H1 (cell line): ENCODE measurements at regions not wholly inside any gene's neighbourhood (a gene's known extent, or its start where the extent isn't known, plus 50 kb on each side); places are given as distances from the start of the nearest gene placed in this dataset.

ENCODE experiments used
- CTCF ChIA-PET: fragments of 300-600 bp; sonication (Branson Sonifier 250); formaldehyde crosslinking; loops from one replicate; lab custom pipeline; 2021; ENCODE audit not compliant: partially characterized antibody; lab: Charles Lee
- POLR2A ChIA-PET: fragments of 300-600 bp; sonication (Branson Sonifier 250); formaldehyde crosslinking; loops from one replicate; lab custom pipeline; 2021; ENCODE audit warnings: inconsistent platforms; ENCODE audit not compliant: partially characterized antibody; lab: Charles Lee
- DNase-seq, 2 experiments: peaks; one replicate each; pipeline versions ENCODE4 v3.0.0 to v3.0.0-alpha.2; 2010 to 2022; ENCODE audit warnings: low spot score in 2 of 2, low read depth in 1 of 2, mixed read lengths in 1 of 2
- FAIRE-seq: peaks from 2 replicates; lab custom pipeline; 2011; peaks lifted over from hg19 to GRCh38; lab: Jason Lieb, UNC
- H2AFZ ChIP-seq: 2 replicates; pipeline ENCODE4 v1.8.1; 2012; ENCODE audit warnings: low read length, inconsistent platforms
- H2AK5ac ChIP-seq: 2 replicates; pipeline ENCODE4 v1.6.1; 2013; ENCODE audit warnings: low read depth, low read length
- H2BK120ac ChIP-seq: replicated peaks from 2 replicates; pipeline ENCODE3; 2013; ENCODE audit warnings: low read depth, low read length, inconsistent platforms
- H2BK12ac ChIP-seq: 2 replicates; pipeline ENCODE4 v1.6.1; 2013; ENCODE audit warnings: low read depth, low read length
- H2BK15ac ChIP-seq: 2 replicates; pipeline ENCODE4 v1.6.1; 2013; ENCODE audit warnings: low read length
- H2BK20ac ChIP-seq: 2 replicates; pipeline ENCODE4 v1.6.1; 2013; ENCODE audit warnings: low read length
- H2BK5ac ChIP-seq: 2 replicates; pipeline ENCODE4 v1.6.1; 2013; ENCODE audit warnings: low read depth, low read length
- H3K14ac ChIP-seq: 2 replicates; pipeline ENCODE4 v1.6.1; 2013; ENCODE audit warnings: inconsistent platforms; ENCODE audit not compliant: insufficient read length
- H3K18ac ChIP-seq: 2 replicates; pipeline ENCODE4 v1.6.1; 2013; ENCODE audit warnings: low read length; ENCODE audit errors: extremely low read depth
- H3K23ac ChIP-seq: 2 replicates; pipeline ENCODE4 v1.6.1; 2013; ENCODE audit warnings: inconsistent platforms; ENCODE audit not compliant: insufficient read length
- H3K23me2 ChIP-seq: 2 replicates; pipeline ENCODE4 v1.6.1; 2013; ENCODE audit warnings: low read depth, low read length
- H3K27ac ChIP-seq: 2 replicates; pipeline ENCODE4 v1.6.1; 2011; ENCODE audit warnings: low read depth, low read length, inconsistent platforms
- H3K27me3 ChIP-seq, 4 experiments: replicated peaks in 1 of 4; 1 replicate in 1 of 4; 2 replicates in 3 of 4; pipeline versions ENCODE4 v1.6.1 to v1.8.1; 2011 to 2013; ENCODE audit warnings: low read length in 3 of 4, mild to moderate bottlenecking in 3 of 4, inconsistent platforms in 2 of 4, mixed read lengths in 2 of 4, moderate library complexity in 1 of 4; ENCODE audit not compliant: control insufficient read depth in 3 of 4, insufficient read depth in 3 of 4; ENCODE audit errors: extremely low read depth in 1 of 4
- H3K36me3 ChIP-seq, 4 experiments: 2 replicates each; pipeline versions ENCODE4 v1.6.1 to v1.8.1; 2011 to 2013; ENCODE audit warnings: mild to moderate bottlenecking in 4 of 4, low read length in 3 of 4, moderate library complexity in 2 of 4, control low read depth in 1 of 4, inconsistent platforms in 1 of 4; ENCODE audit not compliant: insufficient read depth in 4 of 4, control insufficient read depth in 2 of 4
- H3K4ac ChIP-seq: replicated peaks from 2 replicates; pipeline ENCODE3; 2013; ENCODE audit warnings: low read length, low read depth, mixed read lengths, inconsistent platforms; ENCODE audit not compliant: insufficient read length
- H3K4me1 ChIP-seq, 4 experiments: replicated peaks in 1 of 4; 1 replicate in 1 of 4; 2 replicates in 3 of 4; pipeline versions ENCODE4 v1.6.1 to v1.8.1; 2011 to 2013; ENCODE audit warnings: low read length in 3 of 4, inconsistent platforms in 2 of 4, mixed read lengths in 1 of 4; ENCODE audit not compliant: insufficient read depth in 4 of 4, control insufficient read depth in 3 of 4
- H3K4me2 ChIP-seq, 2 experiments: 2 replicates each; pipeline versions ENCODE4 v1.6.1 to v1.8.1; 2011 to 2013; ENCODE audit warnings: low read depth in 2 of 2, low read length in 2 of 2, control low read depth in 1 of 2, inconsistent platforms in 1 of 2, mild to moderate bottlenecking in 1 of 2; ENCODE audit not compliant: insufficient read depth in 1 of 2
- H3K4me3 ChIP-seq, 4 experiments: fragments of 200-600, 300-600 bp in 1 of 4; sonication (generic), shearing (Covaris generic), sonication (Bioruptor Twin) in 1 of 4; 2 replicates each; pipeline versions ENCODE4 v1.5.1 to v1.8.1; 2011 to 2016; ENCODE audit warnings: low read length in 4 of 4, low read depth in 3 of 4, control low read depth in 2 of 4, inconsistent platforms in 2 of 4, mild to moderate bottlenecking in 2 of 4, mixed read lengths in 1 of 4, moderate library complexity in 1 of 4; ENCODE audit not compliant: insufficient read depth in 2 of 4; ENCODE audit errors: extremely low read depth in 1 of 4
- H3K56ac ChIP-seq: replicated peaks from 2 replicates; pipeline ENCODE3; 2013; ENCODE audit warnings: low read depth, mild to moderate bottlenecking, mixed read lengths, low read length, inconsistent platforms; ENCODE audit not compliant: insufficient read length
- H3K79me1 ChIP-seq: 2 replicates; pipeline ENCODE4 v1.6.1; 2013; ENCODE audit warnings: low read depth, low read length, control low read depth
- H3K79me2 ChIP-seq, 2 experiments: 2 replicates each; pipeline versions ENCODE4 v1.6.1 to v1.8.1; 2012 to 2013; ENCODE audit warnings: low read length in 2 of 2, mild to moderate bottlenecking in 2 of 2, inconsistent platforms in 1 of 2; ENCODE audit not compliant: insufficient read depth in 2 of 2, control insufficient read depth in 1 of 2
- H3K9ac ChIP-seq, 4 experiments: replicated peaks in 1 of 4; 1 replicate in 1 of 4; 2 replicates in 3 of 4; pipeline versions ENCODE4 v1.6.1 to v1.8.1; 2011 to 2013; ENCODE audit warnings: low read depth in 3 of 4, low read length in 3 of 4, control low read depth in 2 of 4, mild to moderate bottlenecking in 2 of 4, moderate library complexity in 2 of 4, inconsistent platforms in 1 of 4; ENCODE audit errors: extremely low read depth in 1 of 4
- H3K9me3 ChIP-seq, 2 experiments: 2 replicates each; pipeline versions ENCODE4 v1.6.1 to v1.8.1; 2012 to 2013; ENCODE audit warnings: mild to moderate bottlenecking in 2 of 2, moderate library complexity in 2 of 2, control low read depth in 1 of 2, inconsistent platforms in 1 of 2, low read depth in 1 of 2, low read length in 1 of 2, mixed read lengths in 1 of 2; ENCODE audit not compliant: insufficient read depth in 2 of 2
- H4K20me1 ChIP-seq, 2 experiments: replicated peaks in 1 of 2; 2 replicates each; pipeline versions ENCODE3 to v1.8.1; 2011 to 2013; ENCODE audit warnings: inconsistent platforms in 2 of 2, low read length in 2 of 2, mild to moderate bottlenecking in 1 of 2; ENCODE audit not compliant: insufficient read depth in 2 of 2, control insufficient read depth in 1 of 2
- H4K5ac ChIP-seq: 2 replicates; pipeline ENCODE4 v1.6.1; 2013; ENCODE audit warnings: low read length, low read depth, mixed read lengths, inconsistent platforms; ENCODE audit not compliant: insufficient read length
- H4K8ac ChIP-seq: 2 replicates; pipeline ENCODE4 v1.8.0; 2013; ENCODE audit warnings: mild to moderate bottlenecking, moderate library complexity, low read length, inconsistent platforms; ENCODE audit not compliant: insufficient read depth; ENCODE audit errors: extremely low read depth
- H4K91ac ChIP-seq: replicated peaks from 2 replicates; pipeline ENCODE3; 2013; ENCODE audit warnings: low read length, mixed read lengths, inconsistent platforms; ENCODE audit not compliant: insufficient read length
- CBX8 ChIP-seq: fragments of 300-800, 300-1000 bp; sonication (generic); IDR thresholded peaks from 2 replicates; pipeline ENCODE4 v1.7.1; 2016; ENCODE audit warnings: low read depth, low read length, borderline replicate concordance
- CHD2 ChIP-seq: IDR thresholded peaks from 2 replicates; pipeline ENCODE4 v1.6.1; 2012; ENCODE audit warnings: low read length, improper control_type of control experiment
- CREB1 ChIP-seq: IDR thresholded peaks from 2 replicates; pipeline ENCODE4 v1.6.1; 2012; ENCODE audit warnings: inconsistent platforms
- FOSL1 ChIP-seq: IDR thresholded peaks from 2 replicates; pipeline ENCODE4 v1.6.1; 2011; ENCODE audit warnings: mild to moderate bottlenecking, low read depth, low read length, moderate library complexity; ENCODE audit not compliant: insufficient read depth
- GTF2F1 ChIP-seq: IDR thresholded peaks from 2 replicates; pipeline ENCODE4 v1.6.1; 2012; ENCODE audit warnings: low read depth, low read length, improper control_type of control experiment, borderline replicate concordance
- JUND ChIP-seq: IDR thresholded peaks from 2 replicates; pipeline ENCODE4 v1.6.1; 2011; ENCODE audit warnings: mild to moderate bottlenecking, improper control_type of control experiment, low read length
- KDM5A ChIP-seq: fragments of 200-600 bp; IDR thresholded peaks from 2 replicates; pipeline ENCODE4 v1.7.1; 2012; ENCODE audit warnings: mild to moderate bottlenecking, low read length, inconsistent platforms, mixed read lengths
- NANOG ChIP-seq: IDR thresholded peaks from 2 replicates; pipeline ENCODE4 v1.6.1; 2011; ENCODE audit warnings: low read length, low read depth, mild to moderate bottlenecking, inconsistent platforms; ENCODE audit not compliant: insufficient read depth, poor library complexity, severe bottlenecking
- POU5F1 ChIP-seq: IDR thresholded peaks from 2 replicates; pipeline ENCODE4 v1.6.1; 2011; ENCODE audit warnings: low read depth, mild to moderate bottlenecking, low read length, moderate library complexity
- SAP30 ChIP-seq: fragments of 300-600 bp; sonication (generic); IDR thresholded peaks from 2 replicates; pipeline ENCODE4 v1.7.1; 2012; ENCODE audit warnings: low read length, moderate library complexity, mild to moderate bottlenecking, inconsistent platforms; ENCODE audit not compliant: insufficient read depth, insufficient replicate concordance
- SP2 ChIP-seq: IDR thresholded peaks from 2 replicates; pipeline ENCODE4 v1.6.1; 2012; ENCODE audit warnings: mild to moderate bottlenecking, low read length, inconsistent platforms
- ZNF274 ChIP-seq: IDR thresholded peaks from 2 replicates; pipeline ENCODE4 v1.7.0; 2012; ENCODE audit warnings: low read length, borderline replicate concordance; ENCODE audit errors: extremely low read depth
- WGBS, 2 experiments: shearing (Covaris generic) in 1 of 2; methylation state at CpG; one replicate each; pipeline versions ENCODE4 v1.1.6 to v1.1.7; 2013 to 2015; ENCODE audit warnings: low lambda C conversion rate in 2 of 2, mixed read lengths in 2 of 2, inconsistent platforms in 1 of 2, low coverage in 1 of 2, missing lambda C conversion rate in 1 of 2; ENCODE audit not compliant: insufficient replicate concordance in 2 of 2, insufficient coverage in 1 of 2, insufficient read length in 1 of 2; ENCODE audit errors: extremely low coverage in 1 of 2, missing lambda C conversion rate in 1 of 2; 5-methylcytosine and 5-hydroxymethylcytosine counted together
- TF ChIP-seq, protein P1 (sequence below): IDR thresholded peaks from 2 replicates; pipeline ENCODE4 v1.6.1; 2011; ENCODE audit warnings: low read depth, mild to moderate bottlenecking, low read length; ENCODE audit not compliant: insufficient read depth
- TF ChIP-seq, protein P2 (sequence below): IDR thresholded peaks from 2 replicates; pipeline ENCODE4 v1.6.1; 2011; ENCODE audit warnings: low read length, improper control_type of control experiment

DNA sequence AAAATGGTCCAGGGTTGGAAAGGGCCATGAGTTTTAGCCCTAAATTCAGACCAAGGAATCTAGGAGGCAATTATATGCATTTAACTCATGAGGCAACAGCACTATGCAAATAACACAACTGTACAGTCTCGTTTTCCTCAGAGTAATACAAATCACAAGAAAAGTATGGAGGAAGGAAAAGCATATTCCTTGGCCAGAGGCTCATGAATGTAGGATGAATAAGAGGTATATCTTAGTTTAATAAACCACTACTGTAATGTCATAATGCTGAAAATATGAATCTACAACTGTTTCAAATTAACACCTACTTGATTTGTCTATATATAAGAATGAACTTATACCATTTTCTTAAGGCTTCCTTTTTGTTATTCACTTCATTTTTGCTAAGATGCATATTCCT lies 252.5 kb upstream of the TANK start:
- Histone ChIP-seq H3K56ac (no peak overlapping the region), H3K27me3 (no peaks in the 10 kb centered on the region; a peak in 1 of 7 replicates), H3K4me3 (no peak overlapping the region), H4K8ac (no peak overlapping the region), H4K5ac (no peak overlapping the region), H2BK5ac (no peak overlapping the region), H3K14ac (no peak overlapping the region), H2BK15ac (no peak overlapping the region), H3K4me2 (no peak overlapping the region), H3K18ac (no peak overlapping the region), H2AFZ (no peak overlapping the region), H3K23me2 (no peaks in the 10 kb centered on the region), H3K9ac (no peak overlapping the region), H3K79me2 (no peaks in the 10 kb centered on the region), H2BK120ac (no peak overlapping the region), H3K36me3 (no peaks in the 10 kb centered on the region), H3K27ac (no peak overlapping the region), H2BK12ac (no peak overlapping the region), H3K4me1 (peaks cover 0 to 6% (median 0%) of the 10 kb centered on the region in 4 experiments; a peak in 3 of 7 replicates), H3K23ac (no peak overlapping the region), H3K79me1 (no peaks in the 10 kb centered on the region), H4K20me1 (no peaks in the 10 kb centered on the region), H3K9me3 (no peaks in the 10 kb centered on the region), H4K91ac (no peak overlapping the region), H2AK5ac (no peak overlapping the region), H2BK20ac (no peak overlapping the region), H3K4ac (no peak overlapping the region)
- FAIRE-seq (no peak), DNase-seq (no peak)
- WGBS, 2 experiments, result 78% methylated on average over 1 of the region's 1 CpG; no CpG with 5 or more reads in 1 of the 2 experiments
- CTCF ChIA-PET, result no interaction called here
- POLR2A ChIA-PET, result no interaction called here
- no peak for TF ChIP-seq CBX8
- TF ChIP-seq JUND, result no peak
- TF ChIP-seq SAP30, result no peak
- no peak for TF ChIP-seq NANOG
- TF ChIP-seq KDM5A, result no peak
- no peak for TF ChIP-seq CHD2
- no peak for TF ChIP-seq SP2
- no peak for TF ChIP-seq GTF2F1
- no peak for TF ChIP-seq FOSL1
- no peak for TF ChIP-seq CREB1
- TF ChIP-seq ZNF274, result no peak
- TF ChIP-seq, protein P1, sequence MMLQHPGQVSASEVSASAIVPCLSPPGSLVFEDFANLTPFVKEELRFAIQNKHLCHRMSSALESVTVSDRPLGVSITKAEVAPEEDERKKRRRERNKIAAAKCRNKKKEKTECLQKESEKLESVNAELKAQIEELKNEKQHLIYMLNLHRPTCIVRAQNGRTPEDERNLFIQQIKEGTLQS, result no peak
- TF ChIP-seq, protein P2, sequence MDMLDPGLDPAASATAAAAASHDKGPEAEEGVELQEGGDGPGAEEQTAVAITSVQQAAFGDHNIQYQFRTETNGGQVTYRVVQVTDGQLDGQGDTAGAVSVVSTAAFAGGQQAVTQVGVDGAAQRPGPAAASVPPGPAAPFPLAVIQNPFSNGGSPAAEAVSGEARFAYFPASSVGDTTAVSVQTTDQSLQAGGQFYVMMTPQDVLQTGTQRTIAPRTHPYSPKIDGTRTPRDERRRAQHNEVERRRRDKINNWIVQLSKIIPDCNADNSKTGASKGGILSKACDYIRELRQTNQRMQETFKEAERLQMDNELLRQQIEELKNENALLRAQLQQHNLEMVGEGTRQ, result no peak
- TF ChIP-seq POU5F1, result no peak
